ENCODE measurements at regions not wholly inside any gene's neighbourhood (a gene's known extent, or its start where the extent isn't known, plus 50 kb on each side); places are given as distances from the start of the nearest gene placed in this dataset.

GRCh38 chr7:80082213-80082612 lies 52.4 kb upstream of the GNAI1 start:
- no peak for DNase-seq
- no peak for TF ChIP-seq POLR2A (IDR thresholded peaks at IDR 0.05)
- TF ChIP-seq CTCF (IDR thresholded peaks at IDR 0.05): no peak
- no peaks in the 10 kb centered on the region for H3K4me1 ChIP-seq
- no peak overlapping the region for H3K27ac ChIP-seq
- H3K9me3 ChIP-seq: no peaks in the 10 kb centered on the region
- no peaks in the 10 kb centered on the region for H3K27me3 ChIP-seq
- intact Hi-C loops (cut with DNase I; ENCODE audit: low total_unique reads): no loop called here
- H3K4me3 ChIP-seq: no peak overlapping the region
- no peaks in the 10 kb centered on the region for H3K36me3 ChIP-seq

GRCh38 chr7:80078886-80079285 lies 55.7 kb upstream of the GNAI1 start:
- intact Hi-C loops (cut with DNase I; ENCODE audit: low total_unique reads): no loop called here
- no peak for TF ChIP-seq CTCF (IDR thresholded peaks at IDR 0.05)
- no peak for TF ChIP-seq POLR2A (IDR thresholded peaks at IDR 0.05)
- Histone ChIP-seq H3K9me3 (no peaks in the 10 kb centered on the region), H3K27me3 (no peaks in the 10 kb centered on the region), H3K4me1 (no peaks in the 10 kb centered on the region), H3K36me3 (no peaks in the 10 kb centered on the region), H3K27ac (no peak overlapping the region), H3K4me3 (no peak overlapping the region)
- DNase-seq: no peak

GRCh38 chr7:80078159-80078731 lies 56.4 kb upstream of the GNAI1 start:
- Histone ChIP-seq H3K36me3 (no peaks in the 10 kb centered on the region), H3K27me3 (no peaks in the 10 kb centered on the region), H3K27ac (no peak overlapping the region), H3K9me3 (no peaks in the 10 kb centered on the region), H3K4me1 (no peaks in the 10 kb centered on the region), H3K4me3 (peak overlapping the region; percentile 15 to 25)
- TF ChIP-seq POLR2A (IDR thresholded peaks at IDR 0.05): no peak
- TF ChIP-seq CTCF (IDR thresholded peaks at IDR 0.05): no peak
- intact Hi-C loops (cut with DNase I; ENCODE audit: low total_unique reads): no loop called here
- no peak for DNase-seq

- H3K4me1 ChIP-seq: no peaks in the 10 kb centered on the region
- H3K4me3 ChIP-seq: no peak overlapping the region
- H3K27me3 ChIP-seq: no peaks in the 10 kb centered on the region
- no peaks in the 10 kb centered on the region for H3K36me3 ChIP-seq
- no peak for TF ChIP-seq CTCF (IDR thresholded peaks at IDR 0.05)
- TF ChIP-seq POLR2A (IDR thresholded peaks at IDR 0.05): no peak
- DNase-seq: no peak
- no peaks in the 10 kb centered on the region for H3K9me3 ChIP-seq
- intact Hi-C loops (cut with DNase I; ENCODE audit: low total_unique reads): no loop called here
- no peak overlapping the region for H3K27ac ChIP-seq
Observed at GRCh38 chr7:80070391-80070790, 64.2 kb upstream of the GNAI1 start.

- TF ChIP-seq POLR2A (IDR thresholded peaks at IDR 0.05) (no peak), CTCF (IDR thresholded peaks at IDR 0.05) (no peak)
- no peak overlapping the region for H3K4me3 ChIP-seq
- intact Hi-C loops (cut with DNase I; ENCODE audit: low total_unique reads): no loop called here
- no peaks in the 10 kb centered on the region for H3K27me3 ChIP-seq
- no peaks in the 10 kb centered on the region for H3K36me3 ChIP-seq
- no peak overlapping the region for H3K27ac ChIP-seq
- H3K4me1 ChIP-seq: no peaks in the 10 kb centered on the region
- DNase-seq: no peak
- H3K9me3 ChIP-seq: no peaks in the 10 kb centered on the region
Observed at GRCh38 chr7:80066639-80067038, 68.0 kb upstream of the GNAI1 start.

Measured in uterus (tissue), 3 donors.